ENCODE measurements at regions not wholly inside any gene's neighbourhood (a gene's known extent, or its start where the extent isn't known, plus 50 kb on each side); places are given as distances from the start of the nearest gene placed in this dataset.

GRCh38 chr6:93550551-93551276, 131.4 kb upstream of the EPHA7 start:
- Mint-ChIP-seq H3K4me1 (no peaks in the 10 kb centered on the region), H3K27me3 (ENCODE audit: low read depth) (peaks cover 3% of the 10 kb centered on the region), H3K4me3 (no peak overlapping the region), H3K9me3 (peaks cover 13% of the 10 kb centered on the region), H3K36me3 (no peaks in the 10 kb centered on the region), H3K27ac (no peak overlapping the region)
- TF ChIP-seq CTCF (IDR thresholded peaks at IDR 0.05; ENCODE audit: unreplicated experiment) = no peak
- DNase-seq (ENCODE audit: low spot score in 2 of 2, unreplicated experiment in 2 of 2) = no peak

- Mint-ChIP-seq H3K36me3 (no peaks in the 10 kb centered on the region), H3K4me3 (no peak overlapping the region), H3K9me3 (peaks cover 13% of the 10 kb centered on the region), H3K27me3 (ENCODE audit: low read depth) (peaks cover 3% of the 10 kb centered on the region), H3K4me1 (no peaks in the 10 kb centered on the region), H3K27ac (no peak overlapping the region)
- DNase-seq (ENCODE audit: low spot score in 2 of 2, unreplicated experiment in 2 of 2) = no peak
- no peak for TF ChIP-seq CTCF (IDR thresholded peaks at IDR 0.05; ENCODE audit: unreplicated experiment)
Measured at GRCh38 chr6:93549868-93550267, 130.5 kb upstream of the EPHA7 start.

- TF ChIP-seq CTCF (IDR thresholded peaks at IDR 0.05; ENCODE audit: unreplicated experiment) = no peak
- no peaks in the 10 kb centered on the region for H3K9me3 Mint-ChIP-seq
- H3K4me1 Mint-ChIP-seq = no peaks in the 10 kb centered on the region
Measured at GRCh38 chr6:93524671-93525451, 105.5 kb upstream of the EPHA7 start.

GRCh38 chr6:93523365-93523764, 104.0 kb upstream of the EPHA7 start:
- Mint-ChIP-seq H3K4me1 (no peaks in the 10 kb centered on the region), H3K27me3 (ENCODE audit: low read depth) (no peaks in the 10 kb centered on the region), H3K9me3 (no peaks in the 10 kb centered on the region), H3K36me3 (no peaks in the 10 kb centered on the region), H3K4me3 (no peak overlapping the region), H3K27ac (no peak overlapping the region)
- no peak for DNase-seq (ENCODE audit: low spot score in 2 of 2, unreplicated experiment in 2 of 2)
- no peak for TF ChIP-seq CTCF (IDR thresholded peaks at IDR 0.05; ENCODE audit: unreplicated experiment)

More at GRCh38 chr6:93524671-93525451, 105.5 kb upstream of the EPHA7 start:
- Mint-ChIP-seq H3K27me3 (ENCODE audit: low read depth) (peaks cover 4% of the 10 kb centered on the region), H3K36me3 (no peaks in the 10 kb centered on the region), H3K27ac (no peak overlapping the region), H3K4me3 (no peak overlapping the region)
- no peak for DNase-seq (ENCODE audit: low spot score in 2 of 2, unreplicated experiment in 2 of 2)

GRCh38 chr6:93516441-93516840, 97.1 kb upstream of the EPHA7 start:
- no peaks in the 10 kb centered on the region for H3K9me3 Mint-ChIP-seq

More at GRCh38 chr6:93516441-93516840, 97.1 kb upstream of the EPHA7 start:
- no peak overlapping the region for H3K27ac Mint-ChIP-seq
- no peaks in the 10 kb centered on the region for H3K4me1 Mint-ChIP-seq
- no peak for DNase-seq (ENCODE audit: low spot score in 2 of 2, unreplicated experiment in 2 of 2)
- no peak for TF ChIP-seq CTCF (IDR thresholded peaks at IDR 0.05; ENCODE audit: unreplicated experiment)
- no peak overlapping the region for H3K4me3 Mint-ChIP-seq
- no peaks in the 10 kb centered on the region for H3K36me3 Mint-ChIP-seq
- no peaks in the 10 kb centered on the region for H3K27me3 Mint-ChIP-seq (ENCODE audit: low read depth)
